ENCODE measurements at regions not wholly inside any gene's neighbourhood (a gene's known extent, or its start where the extent isn't known, plus 50 kb on each side); places are given as distances from the start of the nearest gene placed in this dataset.

DNA sequence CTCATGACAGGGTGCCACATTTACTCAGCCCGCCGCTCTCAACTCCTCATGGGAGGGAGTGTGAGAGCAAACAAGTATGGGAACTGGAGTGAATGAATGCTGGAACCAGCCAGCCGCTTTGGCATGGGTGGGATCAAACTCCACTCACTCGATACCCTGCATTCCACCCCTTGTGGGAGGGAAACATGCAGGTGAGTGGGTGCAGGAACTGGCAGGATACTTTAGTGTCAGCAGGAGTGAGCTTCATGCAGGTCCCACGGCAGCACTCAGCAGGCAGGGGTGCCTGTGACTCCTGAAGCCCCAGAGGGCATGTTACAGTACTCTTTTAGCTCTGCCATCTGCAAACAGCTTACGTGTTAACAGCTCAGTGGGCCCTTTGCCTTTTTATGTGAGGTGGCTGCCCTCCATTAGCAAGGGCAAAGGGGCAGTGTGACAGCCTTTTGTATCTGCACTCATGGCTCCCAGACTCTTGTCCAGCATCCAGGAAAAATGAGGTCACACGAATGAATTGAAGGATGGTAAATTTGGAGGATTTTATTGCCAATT, 433.2 kb upstream of the NMUR2 start:
- H3K9ac ChIP-seq (ENCODE audit: extremely low read depth, low read length, poor library complexity, severe bottlenecking) = no peak overlapping the region
- no peaks in the 10 kb centered on the region for H3K4me1 Mint-ChIP-seq
- no peaks in the 10 kb centered on the region for H3K27me3 Mint-ChIP-seq (ENCODE audit: insufficient read depth)
- no peak overlapping the region for H3K4me3 Mint-ChIP-seq
- H3K36me3 ChIP-seq (ENCODE audit: control insufficient read depth, insufficient read depth, low read length) = no peaks in the 10 kb centered on the region
- H3K27ac Mint-ChIP-seq = no peak overlapping the region
- no peaks in the 10 kb centered on the region for H3K27me3 ChIP-seq (ENCODE audit: control insufficient read depth, insufficient read depth, low read length, poor library complexity, severe bottlenecking)
- no peak overlapping the region for H3K4me3 ChIP-seq (ENCODE audit: low read length)
- H3K9me3 ChIP-seq (ENCODE audit: control insufficient read depth, low read length) = no peaks in the 10 kb centered on the region
- no peaks in the 10 kb centered on the region for H3K4me1 ChIP-seq (ENCODE audit: control insufficient read depth, insufficient read depth, low read length)
- DNase-seq = peak; percentile 48
- WGBS, 2 experiments (ENCODE audit: insufficient coverage in 1 of 2, insufficient read length in 1 of 2) = 60 to 88% methylated on average over 3 to 7 of the region's 7 CpGs
- no peaks in the 10 kb centered on the region for H3K9me3 Mint-ChIP-seq
- H3K27ac ChIP-seq (ENCODE audit: low read depth, low read length) = no peak overlapping the region
- no peaks in the 10 kb centered on the region for H3K36me3 Mint-ChIP-seq (ENCODE audit: low read depth)
- TF ChIP-seq, protein P1, sequence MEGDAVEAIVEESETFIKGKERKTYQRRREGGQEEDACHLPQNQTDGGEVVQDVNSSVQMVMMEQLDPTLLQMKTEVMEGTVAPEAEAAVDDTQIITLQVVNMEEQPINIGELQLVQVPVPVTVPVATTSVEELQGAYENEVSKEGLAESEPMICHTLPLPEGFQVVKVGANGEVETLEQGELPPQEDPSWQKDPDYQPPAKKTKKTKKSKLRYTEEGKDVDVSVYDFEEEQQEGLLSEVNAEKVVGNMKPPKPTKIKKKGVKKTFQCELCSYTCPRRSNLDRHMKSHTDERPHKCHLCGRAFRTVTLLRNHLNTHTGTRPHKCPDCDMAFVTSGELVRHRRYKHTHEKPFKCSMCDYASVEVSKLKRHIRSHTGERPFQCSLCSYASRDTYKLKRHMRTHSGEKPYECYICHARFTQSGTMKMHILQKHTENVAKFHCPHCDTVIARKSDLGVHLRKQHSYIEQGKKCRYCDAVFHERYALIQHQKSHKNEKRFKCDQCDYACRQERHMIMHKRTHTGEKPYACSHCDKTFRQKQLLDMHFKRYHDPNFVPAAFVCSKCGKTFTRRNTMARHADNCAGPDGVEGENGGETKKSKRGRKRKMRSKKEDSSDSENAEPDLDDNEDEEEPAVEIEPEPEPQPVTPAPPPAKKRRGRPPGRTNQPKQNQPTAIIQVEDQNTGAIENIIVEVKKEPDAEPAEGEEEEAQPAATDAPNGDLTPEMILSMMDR (conservative IDR thresholded peaks at IDR 0.05) = no peak

DNA sequence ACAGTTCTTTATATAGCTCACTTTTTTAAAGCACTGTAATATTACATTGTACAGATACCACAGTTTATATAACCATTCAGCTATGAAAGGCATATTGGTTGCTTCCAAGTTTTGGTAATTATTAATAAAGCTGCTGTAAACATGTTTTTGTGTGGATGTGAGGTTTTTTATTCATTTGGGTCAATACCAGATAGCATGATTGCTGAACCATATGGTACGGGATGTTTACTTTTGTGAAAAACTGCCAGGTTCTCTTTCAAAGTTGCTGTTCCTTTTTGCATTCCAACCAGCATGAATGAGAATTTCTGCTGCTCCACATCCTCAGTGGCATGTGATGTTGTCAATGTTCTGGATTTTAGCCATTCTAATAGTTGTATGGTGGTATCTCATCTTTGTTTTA, 439.6 kb upstream of the NMUR2 start:
- WGBS, 2 experiments (ENCODE audit: insufficient coverage in 1 of 2, insufficient read length in 1 of 2) = 67 to 88% methylated on average over 1 of the region's 1 CpG
- no peaks in the 10 kb centered on the region for H3K27me3 ChIP-seq (ENCODE audit: control insufficient read depth, insufficient read depth, low read length, poor library complexity, severe bottlenecking)
- H3K9me3 ChIP-seq (ENCODE audit: control insufficient read depth, low read length) = no peaks in the 10 kb centered on the region
- no peaks in the 10 kb centered on the region for H3K36me3 Mint-ChIP-seq (ENCODE audit: low read depth)
- H3K4me1 Mint-ChIP-seq = no peaks in the 10 kb centered on the region
- H3K36me3 ChIP-seq (ENCODE audit: control insufficient read depth, insufficient read depth, low read length) = no peaks in the 10 kb centered on the region
- no peaks in the 10 kb centered on the region for H3K4me1 ChIP-seq (ENCODE audit: control insufficient read depth, insufficient read depth, low read length)
- H3K27me3 Mint-ChIP-seq (ENCODE audit: insufficient read depth) = no peaks in the 10 kb centered on the region
- TF ChIP-seq, protein P1 (conservative IDR thresholded peaks at IDR 0.05) = no peak
- H3K27ac Mint-ChIP-seq = no peak overlapping the region
- H3K4me3 ChIP-seq (ENCODE audit: low read length) = no peak overlapping the region
- no peak overlapping the region for H3K4me3 Mint-ChIP-seq
- no peak overlapping the region for H3K27ac ChIP-seq (ENCODE audit: low read depth, low read length)
- H3K9me3 Mint-ChIP-seq = no peaks in the 10 kb centered on the region
- H3K9ac ChIP-seq (ENCODE audit: extremely low read depth, low read length, poor library complexity, severe bottlenecking) = no peak overlapping the region
- no peak for DNase-seq

DNA sequence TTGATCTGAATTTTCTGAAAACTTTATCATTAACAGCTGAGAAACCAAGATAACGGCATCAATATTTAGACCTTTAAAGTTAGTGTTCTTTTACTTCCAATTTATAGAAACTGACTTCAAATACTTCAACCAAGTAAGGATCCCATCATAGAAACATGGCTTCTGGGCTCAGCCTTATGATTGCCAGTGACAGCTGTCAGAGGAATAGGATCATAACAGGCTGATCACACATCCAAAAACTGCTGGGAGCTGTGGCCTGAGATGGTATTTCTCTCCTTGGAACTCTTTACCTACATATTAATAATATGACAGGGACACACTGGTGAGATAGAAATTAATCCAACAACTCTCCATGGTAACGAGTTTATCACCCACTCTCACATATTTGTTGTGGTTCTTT, 448.3 kb upstream of the NMUR2 start:
- Histone ChIP-seq H3K36me3 (ENCODE audit: control insufficient read depth, insufficient read depth, low read length) (no peaks in the 10 kb centered on the region), H3K9me3 (ENCODE audit: control insufficient read depth, low read length) (no peaks in the 10 kb centered on the region), H3K27me3 (ENCODE audit: control insufficient read depth, insufficient read depth, low read length, poor library complexity, severe bottlenecking) (no peaks in the 10 kb centered on the region), H3K4me3 (ENCODE audit: low read length) (no peak overlapping the region), H3K9ac (ENCODE audit: extremely low read depth, low read length, poor library complexity, severe bottlenecking) (no peak overlapping the region), H3K27ac (ENCODE audit: low read depth, low read length) (no peak overlapping the region), H3K4me1 (ENCODE audit: control insufficient read depth, insufficient read depth, low read length) (no peaks in the 10 kb centered on the region)
- TF ChIP-seq, protein P1 (conservative IDR thresholded peaks at IDR 0.05) = no peak
- Mint-ChIP-seq H3K4me1 (peaks cover 6% of the 10 kb centered on the region), H3K36me3 (ENCODE audit: low read depth) (no peaks in the 10 kb centered on the region), H3K4me3 (no peak overlapping the region), H3K27ac (no peak overlapping the region), H3K9me3 (no peaks in the 10 kb centered on the region), H3K27me3 (ENCODE audit: insufficient read depth) (no peaks in the 10 kb centered on the region)
- 22 to 61% methylated on average over 1 of the region's 2 CpGs for WGBS, 2 experiments (ENCODE audit: insufficient coverage in 1 of 2, insufficient read length in 1 of 2)
- no peak for DNase-seq

All from endodermal cell (in vitro differentiated cells).